HG02981 (cell line): ENCODE measurements at regions not wholly inside any gene's neighbourhood (a gene's known extent, or its start where the extent isn't known, plus 50 kb on each side); places are given as distances from the start of the nearest gene placed in this dataset.

Experiments
- ATAC-seq: cut with Tn5 transposase; IDR thresholded peaks from one replicate; pipeline ENCODE4 v1.9.1; 2021; ENCODE audit warnings: mild to moderate bottlenecking, moderate library complexity; ENCODE audit not compliant: unreplicated experiment

GRCh38 chr14:53692885-53693284 lies 263.7 kb downstream of the BMP4 start:
- ATAC-seq = no peak

- ATAC-seq = no peak
Observed at GRCh38 chr14:53692451-53692850, 264.2 kb downstream of the BMP4 start.

- ATAC-seq = no peak
Observed at GRCh38 chr14:53683229-53683628, 273.4 kb downstream of the BMP4 start.

GRCh38 chr14:53672526-53672925 lies 284.1 kb downstream of the BMP4 start:
- ATAC-seq = no peak

- no peak for ATAC-seq
Observed at GRCh38 chr14:53670701-53671100, 285.9 kb downstream of the BMP4 start.

- no peak for ATAC-seq
Observed at GRCh38 chr14:53668897-53669296, 287.7 kb downstream of the BMP4 start.

GRCh38 chr14:53663709-53664108 lies 292.9 kb downstream of the BMP4 start:
- ATAC-seq = no peak

- ATAC-seq = no peak
Observed at GRCh38 chr14:53655080-53655785, 301.4 kb downstream of the BMP4 start.

- ATAC-seq = no peak
Observed at GRCh38 chr14:53652068-53652467, 304.6 kb downstream of the BMP4 start.

GRCh38 chr14:53651096-53651740 lies 305.4 kb downstream of the BMP4 start:
- no peak for ATAC-seq

GRCh38 chr14:53646925-53647324 lies 309.7 kb downstream of the BMP4 start:
- ATAC-seq = no peak

- ATAC-seq = no peak
Observed at GRCh38 chr14:53640695-53641094, 315.9 kb downstream of the BMP4 start.

GRCh38 chr14:53638966-53639365 lies 317.7 kb downstream of the BMP4 start:
- no peak for ATAC-seq

- ATAC-seq = no peak
Observed at GRCh38 chr14:53634793-53635192, 321.8 kb downstream of the BMP4 start.

- ATAC-seq = no peak
Observed at GRCh38 chr14:53630336-53630735, 326.3 kb downstream of the BMP4 start.

- no peak for ATAC-seq
Observed at GRCh38 chr14:53628732-53629430, 327.7 kb downstream of the BMP4 start.

- no peak for ATAC-seq
Observed at GRCh38 chr14:53628261-53628660, 328.4 kb downstream of the BMP4 start.

GRCh38 chr14:53626761-53627160 lies 329.9 kb downstream of the BMP4 start:
- ATAC-seq = no peak

- no peak for ATAC-seq
Observed at GRCh38 chr14:53622447-53622846, 334.2 kb downstream of the BMP4 start.

GRCh38 chr14:53621921-53622320 lies 334.7 kb downstream of the BMP4 start:
- no peak for ATAC-seq

GRCh38 chr14:53621433-53621832 lies 335.2 kb downstream of the BMP4 start:
- ATAC-seq = no peak

GRCh38 chr14:53620890-53621289 lies 335.7 kb downstream of the BMP4 start:
- ATAC-seq = no peak
